Stomach (tissue), 8 donors: ENCODE measurements at regions not wholly inside any gene's neighbourhood (a gene's known extent, or its start where the extent isn't known, plus 50 kb on each side); places are given as distances from the start of the nearest gene placed in this dataset.

Experiments
- DNase-seq, 2 donors: peaks; one replicate each; pipeline versions ENCODE4 v3.0.0 to v3.0.0-alpha.2; 2013 to 2019
- H3K27ac ChIP-seq, 5 donors: fragments of 200-600 bp in 4 of 5; sonication (generic) in 4 of 5; one replicate each; pipeline ENCODE4 v1.5.1; 2013 to 2019; ENCODE audit warnings: mild to moderate bottlenecking in 1 of 5, moderate library complexity in 1 of 5
- H3K27me3 ChIP-seq, 3 donors: fragments of 200-600 bp; sonication (generic); one replicate each; pipeline ENCODE4 v1.5.1; 2017 to 2019; ENCODE audit warnings: mixed run types in 1 of 3
- H3K36me3 ChIP-seq, 4 donors: fragments of 200-600 bp; sonication (generic); 1 replicate in 3 of 4; 2 replicates in 1 of 4; pipeline ENCODE4 v1.5.1; 2016 to 2019
- H3K4me1 ChIP-seq, 4 donors: fragments of 200-600 bp; sonication (generic); one replicate each; pipeline ENCODE4 v1.5.1; 2016 to 2019
- H3K4me3 ChIP-seq, 4 donors: fragments of 200-600 bp; sonication (generic) in 3 of 4; one replicate each; pipeline ENCODE4 v1.5.1; 2016 to 2019; ENCODE audit warnings: mild to moderate bottlenecking in 1 of 4
- H3K9me3 ChIP-seq, 4 donors: fragments of 200-600 bp; sonication (generic); one replicate each; pipeline ENCODE4 v1.5.1; 2016 to 2019
- CTCF ChIP-seq, 7 experiments: fragments of 450-650 bp in 4 of 7; fragments of 200-600 bp in 3 of 7; sonication (generic) in 3 of 7; IDR thresholded peaks; one replicate each; pipeline ENCODE4 v1.5.1; 2016 to 2019; ENCODE audit warnings: antibody characterized with exemption in 7 of 7, control low read depth in 2 of 7, mild to moderate bottlenecking in 1 of 7
- EP300 ChIP-seq: sonication (generic); formaldehyde crosslinking; IDR thresholded peaks from one replicate; pipeline ENCODE4 v1.6.1; 2017; ENCODE audit warnings: antibody characterized with exemption
- POLR2A ChIP-seq, 4 donors: fragments of 450-650 bp; IDR thresholded peaks; one replicate each; pipeline ENCODE4 v1.6.1; 2016; ENCODE audit warnings: antibody characterized with exemption in 4 of 4, control low read depth in 2 of 4, mild to moderate bottlenecking in 1 of 4, moderate library complexity in 1 of 4
- POLR2AphosphoS5 ChIP-seq, 3 donors: sonication (generic); formaldehyde crosslinking; IDR thresholded peaks; one replicate each; pipeline ENCODE4 v1.6.1; 2016; ENCODE audit warnings: antibody characterized with exemption in 3 of 3
- WGBS, 5 donors: extraction: QIAGEN DNeasy Blood & Tissue Kit in 3 of 5; methylation state at CpG; one replicate each; pipeline versions ENCODE4 v1.1.5 to v1.1.7; 2013 to 2018; 5-methylcytosine and 5-hydroxymethylcytosine counted together
- intact Hi-C: fragments of 100-400 bp; cut with DNase I; formaldehyde crosslinking; loops from one replicate; pipeline ENCODE4 v1.15.1; 2023; ENCODE audit warnings: low total_unique reads
- donor health status: healthy with polysubstance abuse.
- donor health status: Bipolar disorder and iron deficiency.
- donor health status: healthy.

GRCh38 chr15:53256457-53256856 is 466.3 kb upstream of the ONECUT1 start:
- no peak overlapping the region for H3K4me3 ChIP-seq

GRCh38 chr15:53256043-53256442 is 465.9 kb upstream of the ONECUT1 start:
- H3K27me3 ChIP-seq, result no peaks in the 10 kb centered on the region
- intact Hi-C loops, result no loop called here
- 72 to 78% (median 77%) methylated on average over 6 of the region's 6 CpGs for WGBS, 5 donors
- DNase-seq, result no peak
- H3K36me3 ChIP-seq, result no peaks in the 10 kb centered on the region
- TF ChIP-seq POLR2AphosphoS5 (IDR thresholded peaks at IDR 0.05), result no peak
- no peak for TF ChIP-seq EP300
- no peak for TF ChIP-seq CTCF (IDR thresholded peaks at IDR 0.05)
- no peak for TF ChIP-seq POLR2A (IDR thresholded peaks at IDR 0.05)
- no peaks in the 10 kb centered on the region for H3K9me3 ChIP-seq
- no peaks in the 10 kb centered on the region for H3K4me1 ChIP-seq
- H3K27ac ChIP-seq, result no peak overlapping the region
- no peak overlapping the region for H3K4me3 ChIP-seq

More at GRCh38 chr15:53256457-53256856, 466.3 kb upstream of the ONECUT1 start:
- H3K27ac ChIP-seq, result no peak overlapping the region
- no peaks in the 10 kb centered on the region for H3K27me3 ChIP-seq
- H3K4me1 ChIP-seq, result no peaks in the 10 kb centered on the region
- H3K36me3 ChIP-seq, result no peaks in the 10 kb centered on the region
- intact Hi-C loops, result no loop called here
- 57 to 73% (median 65%) methylated on average over 4 of the region's 4 CpGs for WGBS, 5 donors
- DNase-seq, result no peak
- H3K9me3 ChIP-seq, result no peaks in the 10 kb centered on the region
- no peak for TF ChIP-seq CTCF (IDR thresholded peaks at IDR 0.05)
- TF ChIP-seq POLR2AphosphoS5 (IDR thresholded peaks at IDR 0.05), result no peak
- no peak for TF ChIP-seq EP300
- TF ChIP-seq POLR2A (IDR thresholded peaks at IDR 0.05), result no peak

DNA sequence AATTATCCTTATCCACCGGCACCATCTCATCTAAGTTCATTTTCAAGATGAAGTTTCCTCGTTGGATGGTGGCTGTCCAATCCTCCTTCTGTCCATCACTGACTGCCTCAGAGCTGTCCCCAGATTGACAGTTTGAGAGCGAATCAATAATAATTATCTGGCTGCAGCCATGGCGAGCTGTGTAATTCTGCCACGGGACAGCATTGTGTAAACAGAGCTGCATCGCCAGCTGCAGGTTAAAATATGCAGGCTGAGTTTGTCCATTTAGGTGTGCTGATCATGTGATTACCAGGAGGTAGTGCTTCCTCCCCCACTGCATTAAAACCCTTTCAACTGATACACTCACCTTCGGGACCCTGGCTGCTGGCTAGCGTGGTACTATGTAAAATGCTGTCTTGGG is 461.9 kb upstream of the ONECUT1 start:
- no peaks in the 10 kb centered on the region for H3K36me3 ChIP-seq
- TF ChIP-seq POLR2AphosphoS5 (IDR thresholded peaks at IDR 0.05) (no peak), CTCF (IDR thresholded peaks at IDR 0.05) (no peak), EP300 (no peak), POLR2A (IDR thresholded peaks at IDR 0.05) (no peak)
- DNase-seq, result peak in 1 of 2 donors; percentile 14
- H3K4me3 ChIP-seq, result no peak overlapping the region
- WGBS, 5 donors, result 11 to 30% (median 23%) methylated on average over 8 of the region's 8 CpGs
- no peaks in the 10 kb centered on the region for H3K9me3 ChIP-seq
- intact Hi-C loops, result no loop called here
- H3K27me3 ChIP-seq, result no peaks in the 10 kb centered on the region
- H3K27ac ChIP-seq, result no peak overlapping the region
- no peaks in the 10 kb centered on the region for H3K4me1 ChIP-seq

- no peak overlapping the region for H3K27ac ChIP-seq
- no peak for DNase-seq
- H3K36me3 ChIP-seq, result no peaks in the 10 kb centered on the region
- intact Hi-C loops, result no loop called here
- TF ChIP-seq CTCF (IDR thresholded peaks at IDR 0.05) (no peak), POLR2AphosphoS5 (IDR thresholded peaks at IDR 0.05) (no peak), EP300 (no peak)
- WGBS, 5 donors, result 34 to 53% (median 38%) methylated on average over 2 of the region's 2 CpGs
- no peak overlapping the region for H3K4me3 ChIP-seq
- H3K27me3 ChIP-seq, result no peaks in the 10 kb centered on the region
- no peaks in the 10 kb centered on the region for H3K9me3 ChIP-seq
- H3K4me1 ChIP-seq, result no peaks in the 10 kb centered on the region
These were observed 461.4 kb upstream of the ONECUT1 start for GRCh38 chr15:53251523-53251922.
